ENCODE measurements at regions not wholly inside any gene's neighbourhood (a gene's known extent, or its start where the extent isn't known, plus 50 kb on each side); places are given as distances from the start of the nearest gene placed in this dataset.

- no peaks in the 10 kb centered on the region for H3K36me3 ChIP-seq (ENCODE audit: insufficient read depth, insufficient read length, low read length)
- TF ChIP-seq YY1 (IDR thresholded peaks at IDR 0.05; ENCODE audit: insufficient read depth, insufficient read length) (no peak), ZNF274 (IDR thresholded peaks at IDR 0.05; ENCODE audit: low read depth, low read length) (no peak), SUZ12 (IDR thresholded peaks at IDR 0.05; ENCODE audit: extremely low read depth, insufficient read depth, insufficient read length) (no peak)
- H3K4me3 ChIP-seq (ENCODE audit: insufficient read length, low read depth): no peak overlapping the region
- H3K27me3 ChIP-seq (ENCODE audit: insufficient read depth, insufficient read length): no peaks in the 10 kb centered on the region
- no peaks in the 10 kb centered on the region for H3K4me1 ChIP-seq (ENCODE audit: insufficient read depth, insufficient read length)
- H3K9ac ChIP-seq (ENCODE audit: insufficient read length, low read depth): no peak overlapping the region
- no peak for DNase-seq (ENCODE audit: low read depth, low spot score)
- H3K9me3 ChIP-seq (ENCODE audit: insufficient read depth, low read length): no peaks in the 10 kb centered on the region
Measured at GRCh38 chr6:92147246-92147645, 1272.1 kb downstream of the EPHA7 start.

DNA sequence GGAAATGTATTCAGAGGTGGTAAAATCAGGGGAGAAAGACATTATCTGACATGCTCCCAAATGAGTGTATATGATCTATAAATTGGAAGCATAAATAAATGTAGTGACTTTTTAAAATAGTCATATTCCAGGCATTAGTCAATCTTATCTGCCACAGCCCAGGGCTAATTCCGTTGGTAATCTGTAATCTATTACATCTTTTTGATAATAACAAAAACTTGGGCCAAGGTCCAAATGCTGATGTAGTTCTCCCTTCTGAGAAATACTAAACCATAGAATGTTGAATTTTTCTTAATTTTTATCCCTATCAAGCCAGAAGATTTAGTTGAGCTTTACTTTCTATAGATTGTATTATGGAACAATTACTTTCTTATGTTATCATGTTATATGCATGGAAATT is 1279.8 kb downstream of the EPHA7 start:
- no peak overlapping the region for H3K4me3 ChIP-seq (ENCODE audit: insufficient read length, low read depth)
- TF ChIP-seq ZNF274 (IDR thresholded peaks at IDR 0.05; ENCODE audit: low read depth, low read length) (no peak), YY1 (IDR thresholded peaks at IDR 0.05; ENCODE audit: insufficient read depth, insufficient read length) (no peak), SUZ12 (IDR thresholded peaks at IDR 0.05; ENCODE audit: extremely low read depth, insufficient read depth, insufficient read length) (no peak)
- H3K27me3 ChIP-seq (ENCODE audit: insufficient read depth, insufficient read length): no peaks in the 10 kb centered on the region
- H3K4me1 ChIP-seq (ENCODE audit: insufficient read depth, insufficient read length): no peaks in the 10 kb centered on the region
- no peak overlapping the region for H3K9ac ChIP-seq (ENCODE audit: insufficient read length, low read depth)
- no peaks in the 10 kb centered on the region for H3K9me3 ChIP-seq (ENCODE audit: insufficient read depth, low read length)
- no peak for DNase-seq (ENCODE audit: low read depth, low spot score)
- H3K36me3 ChIP-seq (ENCODE audit: insufficient read depth, insufficient read length, low read length): no peaks in the 10 kb centered on the region

GRCh38 chr6:92132957-92133356 is 1286.4 kb downstream of the EPHA7 start:
- no peak overlapping the region for H3K9ac ChIP-seq (ENCODE audit: insufficient read length, low read depth)
- no peak overlapping the region for H3K4me3 ChIP-seq (ENCODE audit: insufficient read length, low read depth)
- no peak for TF ChIP-seq YY1 (IDR thresholded peaks at IDR 0.05; ENCODE audit: insufficient read depth, insufficient read length)
- no peak for TF ChIP-seq ZNF274 (IDR thresholded peaks at IDR 0.05; ENCODE audit: low read depth, low read length)
- TF ChIP-seq SUZ12 (IDR thresholded peaks at IDR 0.05; ENCODE audit: extremely low read depth, insufficient read depth, insufficient read length): no peak
- H3K9me3 ChIP-seq (ENCODE audit: insufficient read depth, low read length): no peaks in the 10 kb centered on the region
- DNase-seq (ENCODE audit: low read depth, low spot score): no peak
- no peaks in the 10 kb centered on the region for H3K36me3 ChIP-seq (ENCODE audit: insufficient read depth, insufficient read length, low read length)
- no peaks in the 10 kb centered on the region for H3K27me3 ChIP-seq (ENCODE audit: insufficient read depth, insufficient read length)
- no peaks in the 10 kb centered on the region for H3K4me1 ChIP-seq (ENCODE audit: insufficient read depth, insufficient read length)

DNA sequence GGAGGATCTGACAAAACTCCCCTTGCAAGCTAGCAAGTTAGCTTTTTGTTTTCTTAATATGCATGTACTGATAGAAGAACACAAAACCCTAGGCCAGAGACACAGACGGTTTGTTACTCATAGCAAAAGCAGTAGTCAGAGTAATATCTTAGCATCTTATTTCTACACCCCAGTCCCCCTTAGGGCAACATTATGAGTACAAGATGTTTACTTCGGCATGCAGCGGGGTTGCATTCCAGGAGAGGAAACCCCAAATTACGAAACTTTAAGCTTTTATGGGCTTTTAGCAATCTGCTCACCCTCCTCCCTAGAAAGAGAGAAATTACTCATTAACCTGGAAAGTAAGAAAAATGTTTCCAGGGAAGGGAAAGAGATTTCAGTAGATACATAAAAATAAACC is 1286.9 kb downstream of the EPHA7 start:
- DNase-seq (ENCODE audit: low read depth, low spot score): no peak
- TF ChIP-seq SUZ12 (IDR thresholded peaks at IDR 0.05; ENCODE audit: extremely low read depth, insufficient read depth, insufficient read length) (no peak), YY1 (IDR thresholded peaks at IDR 0.05; ENCODE audit: insufficient read depth, insufficient read length) (no peak), ZNF274 (IDR thresholded peaks at IDR 0.05; ENCODE audit: low read depth, low read length) (no peak)
- H3K4me3 ChIP-seq (ENCODE audit: insufficient read length, low read depth): no peak overlapping the region
- H3K4me1 ChIP-seq (ENCODE audit: insufficient read depth, insufficient read length): no peaks in the 10 kb centered on the region
- no peak overlapping the region for H3K9ac ChIP-seq (ENCODE audit: insufficient read length, low read depth)
- no peaks in the 10 kb centered on the region for H3K9me3 ChIP-seq (ENCODE audit: insufficient read depth, low read length)
- H3K36me3 ChIP-seq (ENCODE audit: insufficient read depth, insufficient read length, low read length): no peaks in the 10 kb centered on the region
- no peaks in the 10 kb centered on the region for H3K27me3 ChIP-seq (ENCODE audit: insufficient read depth, insufficient read length)

- H3K4me3 ChIP-seq (ENCODE audit: insufficient read length, low read depth): no peak overlapping the region
- TF ChIP-seq ZNF274 (IDR thresholded peaks at IDR 0.05; ENCODE audit: low read depth, low read length): no peak
- no peak for TF ChIP-seq SUZ12 (IDR thresholded peaks at IDR 0.05; ENCODE audit: extremely low read depth, insufficient read depth, insufficient read length)
- TF ChIP-seq YY1 (IDR thresholded peaks at IDR 0.05; ENCODE audit: insufficient read depth, insufficient read length): no peak
- no peak overlapping the region for H3K9ac ChIP-seq (ENCODE audit: insufficient read length, low read depth)
- DNase-seq (ENCODE audit: low read depth, low spot score): no peak
- H3K27me3 ChIP-seq (ENCODE audit: insufficient read depth, insufficient read length): no peaks in the 10 kb centered on the region
- no peaks in the 10 kb centered on the region for H3K4me1 ChIP-seq (ENCODE audit: insufficient read depth, insufficient read length)
- no peaks in the 10 kb centered on the region for H3K36me3 ChIP-seq (ENCODE audit: insufficient read depth, insufficient read length, low read length)
- H3K9me3 ChIP-seq (ENCODE audit: insufficient read depth, low read length): no peaks in the 10 kb centered on the region
Measured at GRCh38 chr6:92130944-92131343, 1288.4 kb downstream of the EPHA7 start.

DNA sequence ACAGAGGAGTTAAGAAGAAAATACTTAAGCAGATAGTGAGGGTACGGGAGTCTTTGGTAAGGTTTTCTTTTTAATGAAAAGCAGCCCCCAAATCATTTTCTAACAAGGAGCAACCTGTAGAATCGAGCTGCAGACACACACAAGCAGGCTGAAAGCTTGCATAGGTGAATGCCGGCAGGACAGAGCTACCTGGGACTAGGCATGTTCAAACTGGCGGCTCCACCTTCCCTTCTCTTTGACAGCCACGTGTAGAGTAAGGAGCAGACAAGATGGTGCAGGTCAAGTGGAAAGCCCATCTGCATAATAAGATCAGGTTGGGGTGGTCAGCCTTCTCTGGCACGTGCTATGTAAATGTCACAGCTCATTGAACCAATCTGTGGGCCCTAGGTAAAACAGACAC is 1292.4 kb downstream of the EPHA7 start:
- Histone ChIP-seq H3K9ac (ENCODE audit: insufficient read length, low read depth) (no peak overlapping the region), H3K36me3 (ENCODE audit: insufficient read depth, insufficient read length, low read length) (no peaks in the 10 kb centered on the region), H3K4me3 (ENCODE audit: insufficient read length, low read depth) (no peak overlapping the region), H3K4me1 (ENCODE audit: insufficient read depth, insufficient read length) (no peaks in the 10 kb centered on the region), H3K9me3 (ENCODE audit: insufficient read depth, low read length) (no peaks in the 10 kb centered on the region), H3K27me3 (ENCODE audit: insufficient read depth, insufficient read length) (no peaks in the 10 kb centered on the region)
- no peak for DNase-seq (ENCODE audit: low read depth, low spot score)
- TF ChIP-seq ZNF274 (IDR thresholded peaks at IDR 0.05; ENCODE audit: low read depth, low read length) (no peak), SUZ12 (IDR thresholded peaks at IDR 0.05; ENCODE audit: extremely low read depth, insufficient read depth, insufficient read length) (no peak)

DNA sequence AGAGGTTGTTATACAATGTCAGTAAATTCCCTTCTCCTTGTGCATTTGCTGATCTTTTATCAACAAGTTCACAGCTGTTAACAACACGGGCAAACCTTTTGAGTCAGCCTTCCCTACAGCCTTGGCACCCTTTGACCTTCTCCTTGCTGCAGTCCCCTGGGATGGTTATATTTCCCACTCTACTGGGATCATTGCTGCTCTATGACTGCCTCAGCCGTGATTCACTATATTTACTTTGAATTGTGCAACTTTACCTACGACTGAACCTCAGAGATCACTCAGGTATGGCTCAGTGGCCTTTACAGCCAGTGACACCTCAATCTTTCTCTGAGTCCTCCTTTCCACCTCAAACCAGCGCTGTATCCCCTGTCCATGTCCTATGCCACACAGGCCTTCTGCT is 1293.3 kb downstream of the EPHA7 start:
- Histone ChIP-seq H3K27me3 (ENCODE audit: insufficient read depth, insufficient read length) (no peaks in the 10 kb centered on the region), H3K9ac (ENCODE audit: insufficient read length, low read depth) (no peak overlapping the region), H3K36me3 (ENCODE audit: insufficient read depth, insufficient read length, low read length) (no peaks in the 10 kb centered on the region), H3K4me1 (ENCODE audit: insufficient read depth, insufficient read length) (no peaks in the 10 kb centered on the region), H3K9me3 (ENCODE audit: insufficient read depth, low read length) (no peaks in the 10 kb centered on the region), H3K4me3 (ENCODE audit: insufficient read length, low read depth) (no peak overlapping the region)
- DNase-seq (ENCODE audit: low read depth, low spot score): no peak
- TF ChIP-seq ZNF274 (IDR thresholded peaks at IDR 0.05; ENCODE audit: low read depth, low read length): no peak
- no peak for TF ChIP-seq SUZ12 (IDR thresholded peaks at IDR 0.05; ENCODE audit: extremely low read depth, insufficient read depth, insufficient read length)
- no peak for TF ChIP-seq YY1 (IDR thresholded peaks at IDR 0.05; ENCODE audit: insufficient read depth, insufficient read length)

DNA sequence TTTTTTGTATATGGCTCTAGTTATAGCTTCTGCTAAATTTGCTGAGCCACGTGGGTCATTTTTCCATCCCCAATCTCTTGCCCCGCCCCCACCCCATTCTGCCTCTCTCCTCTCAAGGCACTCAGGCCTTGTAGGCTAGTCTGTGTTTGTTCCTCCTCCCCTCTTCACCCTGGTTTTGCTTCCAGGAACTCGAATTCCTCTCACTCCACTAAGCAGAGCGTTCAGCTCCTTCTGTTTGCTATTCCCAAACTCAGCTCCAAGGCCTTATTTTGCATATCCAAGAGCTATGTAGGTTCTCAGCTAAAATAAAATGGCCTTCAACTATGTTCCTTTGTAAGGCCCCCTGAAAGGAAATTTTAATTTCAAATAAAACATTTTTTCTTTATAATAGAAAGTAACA is 1293.7 kb downstream of the EPHA7 start:
- no peak overlapping the region for H3K9ac ChIP-seq (ENCODE audit: insufficient read length, low read depth)
- H3K27me3 ChIP-seq (ENCODE audit: insufficient read depth, insufficient read length): no peaks in the 10 kb centered on the region
- H3K4me1 ChIP-seq (ENCODE audit: insufficient read depth, insufficient read length): no peaks in the 10 kb centered on the region
- H3K4me3 ChIP-seq (ENCODE audit: insufficient read length, low read depth): no peak overlapping the region
- no peaks in the 10 kb centered on the region for H3K9me3 ChIP-seq (ENCODE audit: insufficient read depth, low read length)
- no peaks in the 10 kb centered on the region for H3K36me3 ChIP-seq (ENCODE audit: insufficient read depth, insufficient read length, low read length)
- peak; percentile 1 for DNase-seq (ENCODE audit: low read depth, low spot score)
- TF ChIP-seq YY1 (IDR thresholded peaks at IDR 0.05; ENCODE audit: insufficient read depth, insufficient read length) (no peak), SUZ12 (IDR thresholded peaks at IDR 0.05; ENCODE audit: extremely low read depth, insufficient read depth, insufficient read length) (no peak), ZNF274 (IDR thresholded peaks at IDR 0.05; ENCODE audit: low read depth, low read length) (no peak)
